Nephron (organoid): ENCODE measurements at regions not wholly inside any gene's neighbourhood (a gene's known extent, or its start where the extent isn't known, plus 50 kb on each side); places are given as distances from the start of the nearest gene placed in this dataset.

Experiments used
- H3K27ac Mint-ChIP-seq, 3 experiments: 2 replicates each; pipeline ENCODE4 v1.8.0; 2020; ENCODE audit warnings: mixed read lengths in 3 of 3, mild to moderate bottlenecking in 2 of 3, moderate library complexity in 1 of 3
- H3K27me3 Mint-ChIP-seq: 2 replicates; pipeline ENCODE4 v1.8.0; 2021; ENCODE audit warnings: low read depth, mild to moderate bottlenecking, moderate library complexity, mixed read lengths
- H3K36me3 Mint-ChIP-seq: 2 replicates; pipeline ENCODE4 v1.8.0; 2020; ENCODE audit warnings: low read depth, mixed read lengths
- H3K4me1 Mint-ChIP-seq: 2 replicates; pipeline ENCODE4 v1.8.0; 2020; ENCODE audit warnings: mixed read lengths
- H3K4me3 Mint-ChIP-seq, 3 experiments: 2 replicates each; pipeline ENCODE4 v1.8.0; 2020; ENCODE audit warnings: mild to moderate bottlenecking in 3 of 3, mixed read lengths in 3 of 3, moderate library complexity in 2 of 3
- H3K9me3 Mint-ChIP-seq: 2 replicates; pipeline ENCODE4 v1.8.0; 2020; ENCODE audit warnings: mixed read lengths
- TF ChIP-seq, protein P1 (sequence below), 3 experiments: fragments of 200-600 bp; sonication (generic); IDR thresholded peaks; one replicate each; pipeline ENCODE4 v1.5.0; 2021; ENCODE audit warnings: antibody characterized with exemption in 3 of 3; ENCODE audit not compliant: unreplicated experiment in 3 of 3

GRCh38 chr6:15102241-15102640 is 143.6 kb upstream of the JARID2 start:
- H3K27ac Mint-ChIP-seq = no peak overlapping the region

GRCh38 chr6:15106958-15107643 is 138.8 kb upstream of the JARID2 start:
- TF ChIP-seq, protein P1, sequence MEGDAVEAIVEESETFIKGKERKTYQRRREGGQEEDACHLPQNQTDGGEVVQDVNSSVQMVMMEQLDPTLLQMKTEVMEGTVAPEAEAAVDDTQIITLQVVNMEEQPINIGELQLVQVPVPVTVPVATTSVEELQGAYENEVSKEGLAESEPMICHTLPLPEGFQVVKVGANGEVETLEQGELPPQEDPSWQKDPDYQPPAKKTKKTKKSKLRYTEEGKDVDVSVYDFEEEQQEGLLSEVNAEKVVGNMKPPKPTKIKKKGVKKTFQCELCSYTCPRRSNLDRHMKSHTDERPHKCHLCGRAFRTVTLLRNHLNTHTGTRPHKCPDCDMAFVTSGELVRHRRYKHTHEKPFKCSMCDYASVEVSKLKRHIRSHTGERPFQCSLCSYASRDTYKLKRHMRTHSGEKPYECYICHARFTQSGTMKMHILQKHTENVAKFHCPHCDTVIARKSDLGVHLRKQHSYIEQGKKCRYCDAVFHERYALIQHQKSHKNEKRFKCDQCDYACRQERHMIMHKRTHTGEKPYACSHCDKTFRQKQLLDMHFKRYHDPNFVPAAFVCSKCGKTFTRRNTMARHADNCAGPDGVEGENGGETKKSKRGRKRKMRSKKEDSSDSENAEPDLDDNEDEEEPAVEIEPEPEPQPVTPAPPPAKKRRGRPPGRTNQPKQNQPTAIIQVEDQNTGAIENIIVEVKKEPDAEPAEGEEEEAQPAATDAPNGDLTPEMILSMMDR (IDR thresholded peaks at IDR 0.05; ENCODE audit: unreplicated experiment in 3 of 3) = no peak
- Mint-ChIP-seq H3K9me3 (peaks cover 5% of the 10 kb centered on the region), H3K4me3 (no peak overlapping the region), H3K27ac (peak overlapping the region in 1 of 3 experiments; percentile 34), H3K4me1 (peaks cover 17% of the 10 kb centered on the region), H3K27me3 (peaks cover 3% of the 10 kb centered on the region), H3K36me3 (no peaks in the 10 kb centered on the region)

More at GRCh38 chr6:15102241-15102640, 143.6 kb upstream of the JARID2 start:
- Mint-ChIP-seq H3K27me3 (no peaks in the 10 kb centered on the region), H3K4me1 (peaks cover 8% of the 10 kb centered on the region), H3K36me3 (no peaks in the 10 kb centered on the region), H3K9me3 (peaks cover 5% of the 10 kb centered on the region), H3K4me3 (no peak overlapping the region)
- TF ChIP-seq, protein P1 (IDR thresholded peaks at IDR 0.05; ENCODE audit: unreplicated experiment in 3 of 3) = no peak

DNA sequence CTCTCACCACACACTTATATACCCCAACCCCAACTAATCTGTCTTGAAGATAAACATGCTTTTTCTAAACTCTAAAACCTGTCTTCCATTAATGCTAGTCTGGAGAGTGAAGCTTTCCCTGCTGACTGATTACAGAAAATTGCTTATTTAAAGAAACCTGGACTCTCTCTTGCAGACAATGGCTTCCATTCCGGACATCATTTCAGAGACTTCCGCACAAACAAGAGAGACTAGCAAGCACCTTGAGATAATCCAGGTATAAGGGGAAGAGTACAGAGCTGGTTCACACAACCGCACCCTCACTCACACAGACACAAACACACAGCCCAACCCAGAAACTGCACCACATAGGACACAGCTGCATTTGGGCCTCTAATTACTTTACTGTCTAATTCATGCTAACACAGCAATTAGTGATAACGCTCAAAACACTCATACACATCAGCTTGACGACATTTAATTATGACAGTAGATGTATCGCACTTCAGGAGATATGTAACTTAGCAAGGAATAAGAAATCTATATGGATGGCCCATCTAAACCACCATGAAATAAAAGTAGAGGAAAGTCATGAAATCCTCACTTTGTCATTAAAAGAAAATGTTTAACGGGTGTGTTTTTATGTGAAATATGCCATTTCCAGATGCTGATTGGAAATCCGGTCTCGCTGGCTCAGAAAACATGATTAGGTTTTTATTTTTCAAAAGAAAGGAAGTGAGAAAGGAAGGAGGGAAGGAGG is 138.1 kb upstream of the JARID2 start:
- peaks cover 5% of the 10 kb centered on the region for H3K9me3 Mint-ChIP-seq
- H3K27ac Mint-ChIP-seq = peak overlapping the region in 1 of 3 experiments; percentile 34
- peaks cover 17% of the 10 kb centered on the region for H3K4me1 Mint-ChIP-seq
- peaks cover 3% of the 10 kb centered on the region for H3K27me3 Mint-ChIP-seq
- no peak overlapping the region for H3K4me3 Mint-ChIP-seq
- no peaks in the 10 kb centered on the region for H3K36me3 Mint-ChIP-seq
- TF ChIP-seq, protein P1 (IDR thresholded peaks at IDR 0.05; ENCODE audit: unreplicated experiment in 3 of 3) = no peak

DNA sequence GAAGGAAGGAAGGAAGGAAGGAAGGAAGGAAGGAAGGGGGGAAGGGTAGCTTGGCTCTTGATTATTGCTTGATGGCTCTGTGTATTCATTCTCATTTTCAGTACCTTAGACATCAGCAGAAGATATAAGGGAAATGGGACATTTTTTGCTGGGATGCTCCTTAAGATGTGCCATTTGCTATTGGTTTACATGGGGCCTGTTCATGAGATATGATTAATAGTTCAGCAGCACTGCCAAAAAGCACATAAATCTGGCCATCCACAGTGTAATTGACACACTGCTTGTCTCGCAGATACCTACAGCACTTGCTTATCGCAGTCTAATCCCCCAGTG is 137.5 kb upstream of the JARID2 start:
- H3K4me1 Mint-ChIP-seq = peaks cover 17% of the 10 kb centered on the region
- H3K36me3 Mint-ChIP-seq = no peaks in the 10 kb centered on the region
- TF ChIP-seq, protein P1 (IDR thresholded peaks at IDR 0.05; ENCODE audit: unreplicated experiment in 3 of 3) = no peak
- no peak overlapping the region for H3K4me3 Mint-ChIP-seq
- peaks cover 3% of the 10 kb centered on the region for H3K27me3 Mint-ChIP-seq
- peaks cover 5% of the 10 kb centered on the region for H3K9me3 Mint-ChIP-seq
- peak overlapping the region in 1 of 3 experiments; percentile 34 for H3K27ac Mint-ChIP-seq

DNA sequence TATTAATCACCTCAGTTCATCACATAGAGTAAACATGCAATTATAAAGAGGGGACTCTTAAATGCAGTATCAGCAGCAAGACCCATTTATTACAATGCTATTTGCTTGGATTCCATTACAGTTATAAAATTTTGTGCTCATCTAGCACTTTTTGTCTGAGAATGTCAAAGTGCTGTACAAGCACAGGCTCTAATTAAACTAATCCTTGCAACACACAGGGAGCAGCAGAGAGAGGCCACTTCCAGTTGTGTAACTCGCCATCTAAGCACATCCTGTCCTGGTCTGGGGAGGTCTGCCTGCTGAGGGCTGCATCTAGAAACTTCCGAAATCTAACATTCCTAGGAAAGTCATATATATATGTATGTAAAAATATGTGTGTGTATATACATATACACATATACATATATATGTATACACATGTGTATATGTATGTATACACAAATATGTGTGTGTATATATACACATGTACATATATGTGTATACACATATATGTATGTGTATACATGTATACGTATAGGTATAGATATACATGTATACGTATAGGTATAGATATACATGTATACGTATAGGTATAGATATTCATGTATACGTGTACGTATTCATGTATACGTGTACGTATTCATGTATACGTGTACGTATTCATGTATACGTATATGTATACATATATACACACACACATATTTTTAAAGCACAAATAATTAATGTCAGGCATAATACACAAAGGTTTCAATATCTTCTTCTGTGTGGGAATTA is 136.4 kb upstream of the JARID2 start:
- Mint-ChIP-seq H3K4me3 (no peak overlapping the region), H3K36me3 (no peaks in the 10 kb centered on the region)

More for the DNA sequence above, 136.4 kb upstream of the JARID2 start:
- TF ChIP-seq, protein P1 (IDR thresholded peaks at IDR 0.05; ENCODE audit: unreplicated experiment in 3 of 3) = no peak
- H3K27me3 Mint-ChIP-seq = peaks cover 3% of the 10 kb centered on the region
- H3K27ac Mint-ChIP-seq = peak overlapping the region; percentile 23 to 72 (median 71)
- H3K4me1 Mint-ChIP-seq = peaks cover 17% of the 10 kb centered on the region
- peaks cover 5% of the 10 kb centered on the region for H3K9me3 Mint-ChIP-seq
